SH-SY5Y (cell line): ENCODE measurements at regions not wholly inside any gene's neighbourhood (a gene's known extent, or its start where the extent isn't known, plus 50 kb on each side); places are given as distances from the start of the nearest gene placed in this dataset.

Experiments
- GATA2 ChIP-seq: IDR thresholded peaks from 2 replicates; pipeline ENCODE4 v1.6.1; 2011; ENCODE audit warnings: mild to moderate bottlenecking, low read depth, low read length
- GATA3 ChIP-seq: IDR thresholded peaks from 2 replicates; pipeline ENCODE4 v1.6.1; 2011; ENCODE audit warnings: low read depth, mild to moderate bottlenecking, low read length, moderate library complexity

GRCh38 chr10:42990721-42991441 lies 86.0 kb upstream of the RET start:
- TF ChIP-seq GATA2 (no peak), GATA3 (no peak)
